Stimulated activated naive CD4-positive, alpha-beta T cell treated with Interleukin-2 at 50 U/mL for 16 hours (primary cell): ENCODE measurements at regions not wholly inside any gene's neighbourhood (a gene's known extent, or its start where the extent isn't known, plus 50 kb on each side); places are given as distances from the start of the nearest gene placed in this dataset.

ENCODE experiments used
- DNase-seq: peaks from one replicate; lab custom pipeline; 2025; lab: John Stamatoyannopoulos, UW

DNA sequence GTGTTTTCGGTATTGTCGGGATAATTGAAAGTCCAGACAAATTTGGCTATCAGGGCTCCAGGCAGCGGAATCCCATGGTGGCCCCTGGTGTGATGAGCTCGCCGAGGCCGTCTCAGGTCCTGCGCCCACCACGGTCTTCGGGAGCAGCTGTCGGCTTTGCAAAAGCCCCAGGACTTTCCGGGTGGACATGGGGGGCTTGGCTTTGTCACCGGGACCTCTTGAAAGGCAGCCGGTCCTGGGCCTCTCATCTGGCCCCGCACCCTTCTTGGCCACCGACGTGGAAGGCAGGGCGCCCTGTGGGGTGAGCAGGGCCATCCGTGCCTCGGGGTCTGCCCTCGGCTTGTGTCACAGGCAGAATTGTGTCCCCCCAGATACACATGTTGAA is 87.1 kb upstream of the ACTRT2 start:
- no peak for DNase-seq

DNA sequence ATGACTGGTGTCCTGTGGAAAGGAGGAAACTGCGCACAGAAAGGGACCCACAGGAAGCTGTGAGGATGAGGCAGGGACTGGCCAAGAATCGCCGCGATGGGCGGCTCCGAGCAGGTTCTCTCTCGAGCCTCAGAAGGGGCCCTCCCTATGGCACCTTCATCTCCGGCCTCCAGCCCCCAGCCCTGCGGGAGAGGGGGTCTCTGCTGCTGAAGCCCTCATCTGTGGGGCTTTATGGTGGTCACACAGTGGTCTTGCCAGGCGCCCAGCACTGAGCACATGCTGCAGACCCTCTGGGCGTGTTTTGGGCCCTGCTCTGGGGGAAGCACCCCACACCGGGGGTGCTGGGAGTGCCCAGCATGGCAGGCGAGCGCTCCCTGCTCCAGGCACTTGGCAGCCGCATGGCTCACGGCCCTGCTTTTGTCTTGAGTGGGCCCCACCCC is 86.6 kb upstream of the ACTRT2 start:
- no peak for DNase-seq

DNA sequence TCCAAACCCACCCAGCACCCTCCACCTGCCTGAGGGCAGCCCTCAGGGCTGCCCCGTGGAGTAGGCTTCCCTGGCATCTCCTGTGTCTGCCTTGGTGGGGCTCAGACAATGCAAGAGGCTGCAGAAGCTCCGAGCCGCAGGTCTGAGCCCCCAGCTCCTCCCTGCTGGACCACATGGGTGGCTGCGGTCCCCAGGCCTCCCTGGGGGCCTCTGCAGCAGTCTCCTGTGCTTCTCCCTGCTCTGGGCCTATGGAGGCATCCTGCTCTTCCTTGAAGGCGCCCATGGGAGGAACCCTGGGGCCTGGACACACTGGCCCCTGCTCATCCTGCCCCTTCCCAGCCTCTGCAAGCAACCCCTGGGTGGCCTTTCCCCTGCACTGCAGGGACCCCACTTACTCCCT is 86.1 kb upstream of the ACTRT2 start:
- DNase-seq = no peak

GRCh38 chr1:2935751-2936390 is 85.4 kb upstream of the ACTRT2 start:
- no peak for DNase-seq

GRCh38 chr1:2936559-2937515 is 84.4 kb upstream of the ACTRT2 start:
- DNase-seq = no peak

DNA sequence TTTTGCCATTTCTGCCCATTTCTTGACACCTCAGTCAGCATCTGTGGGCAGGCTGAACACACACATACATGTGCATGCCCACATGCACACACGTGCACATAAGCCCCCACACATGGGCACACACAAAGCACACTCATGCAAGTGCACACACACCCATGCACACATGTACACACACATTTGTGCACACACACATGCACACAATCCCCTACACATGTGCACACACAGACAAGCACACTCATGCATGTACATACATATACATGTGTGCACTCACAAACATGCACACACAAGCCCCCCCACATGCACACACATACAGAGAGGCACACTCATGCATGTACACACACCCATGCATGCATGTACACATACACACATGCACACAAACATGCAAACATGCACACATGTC is 83.5 kb upstream of the ACTRT2 start:
- no peak for DNase-seq

DNA sequence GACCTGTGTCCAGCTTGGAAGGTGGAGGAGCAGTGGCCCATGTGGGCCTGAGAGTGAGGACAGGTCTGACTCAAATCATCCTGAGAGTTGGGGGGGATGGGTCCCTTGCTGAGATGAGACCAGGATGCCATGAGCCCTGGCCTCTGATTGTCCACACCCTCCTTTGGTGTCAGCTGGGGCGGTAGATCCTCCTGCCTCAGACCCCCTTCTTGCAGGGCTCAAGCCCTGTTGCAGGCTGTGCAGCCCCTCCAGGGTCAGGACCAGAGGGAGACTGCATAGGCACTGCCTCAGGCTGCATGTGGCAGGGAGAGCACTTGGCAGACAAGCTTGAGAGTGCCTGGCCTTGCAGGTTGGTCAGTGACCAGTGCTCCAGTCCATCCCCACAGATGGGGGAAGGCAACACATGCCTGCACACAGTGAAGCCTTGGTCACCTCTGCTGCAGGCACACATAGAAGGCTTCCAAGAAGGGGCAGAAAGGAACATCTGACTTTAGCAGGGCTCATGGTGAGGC is 82.2 kb upstream of the ACTRT2 start:
- no peak for DNase-seq

GRCh38 chr1:2940178-2940577 is 81.1 kb upstream of the ACTRT2 start:
- no peak for DNase-seq

DNA sequence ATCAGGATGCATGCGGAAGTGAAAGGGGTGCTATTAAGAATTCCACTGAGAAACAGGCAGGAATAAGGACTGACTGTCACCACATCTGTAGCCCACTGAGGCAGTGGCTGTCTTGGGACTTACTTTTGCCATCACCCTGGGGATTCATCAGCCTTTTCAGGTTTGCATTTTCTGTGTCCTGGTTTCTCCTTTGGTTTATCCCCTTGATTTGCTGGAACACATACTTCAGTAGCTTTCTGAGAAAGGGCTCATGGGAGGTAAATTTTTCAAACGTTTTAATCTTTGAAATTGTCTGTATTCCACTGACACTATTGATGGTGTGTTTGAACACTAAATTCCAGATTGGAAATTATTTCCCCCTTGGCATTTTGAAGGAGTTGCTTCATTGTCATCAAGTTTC is 80.2 kb upstream of the ACTRT2 start:
- DNase-seq = no peak

DNA sequence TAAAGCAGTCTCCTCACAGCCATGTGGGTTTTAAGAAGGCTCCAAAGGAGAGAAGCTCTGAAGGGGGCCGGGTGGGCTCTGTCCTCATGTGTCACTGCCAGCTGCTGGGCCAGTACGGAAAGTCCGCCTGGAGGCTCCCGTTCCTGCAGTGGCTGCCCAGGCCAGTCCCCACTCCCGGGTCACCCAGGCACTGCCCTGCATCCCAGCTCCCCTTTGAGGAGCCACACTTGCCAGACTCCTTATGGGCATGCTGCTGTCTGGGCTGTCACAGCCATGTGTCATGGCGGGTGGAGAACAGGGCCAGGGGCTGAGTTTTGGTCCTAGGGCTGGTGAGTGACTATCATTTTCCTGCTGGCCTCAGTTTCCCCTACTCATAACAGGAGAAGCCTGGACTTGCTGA is 79.4 kb upstream of the ACTRT2 start:
- no peak for DNase-seq

DNA sequence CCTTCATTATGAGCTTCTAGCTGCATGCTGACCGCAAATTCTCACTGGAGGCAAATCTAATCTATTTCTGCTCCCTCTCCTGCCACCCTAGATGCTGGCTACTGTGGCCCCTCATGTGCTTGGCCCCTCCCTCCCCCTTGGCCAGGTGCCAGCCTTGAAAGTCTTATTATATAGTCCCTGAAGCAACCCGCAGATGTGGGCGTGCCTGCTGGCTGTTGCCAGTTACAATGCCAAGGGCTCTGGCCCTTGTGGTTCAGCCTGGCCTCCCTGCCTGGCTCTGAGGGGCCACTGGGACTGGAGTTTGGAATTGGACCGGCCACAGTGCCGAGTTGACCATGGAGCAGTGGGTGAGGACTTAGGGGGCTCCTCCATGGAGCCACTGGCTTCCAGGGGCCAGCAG is 78.9 kb upstream of the ACTRT2 start:
- no peak for DNase-seq

DNA sequence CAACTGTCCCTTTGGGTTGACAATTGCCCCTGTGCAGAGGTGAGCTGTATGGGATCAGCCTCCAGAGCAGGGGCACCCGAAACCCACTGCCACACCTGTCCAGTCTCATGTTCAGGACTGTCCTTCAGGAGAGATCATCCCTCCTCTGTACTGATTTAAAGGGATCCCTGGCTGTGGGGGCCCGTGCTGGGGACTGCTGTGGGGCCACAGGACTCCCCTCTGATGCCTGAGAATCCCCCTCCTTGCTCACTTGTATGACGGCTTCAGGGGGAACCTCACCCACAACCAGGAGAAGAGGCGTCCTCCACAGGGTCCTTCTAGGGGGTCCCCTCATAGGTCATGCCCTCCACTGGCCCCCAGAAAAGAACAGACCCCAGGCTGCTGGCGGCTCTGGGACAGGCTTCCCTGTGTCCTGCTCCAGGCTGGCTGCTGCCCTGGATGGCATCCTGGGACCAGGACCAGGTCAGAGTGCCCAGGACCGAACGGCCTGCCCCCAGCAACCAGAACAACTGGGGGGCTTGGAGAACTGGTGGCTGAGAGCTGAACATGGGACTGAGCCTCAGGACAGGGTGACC is 77.5 kb upstream of the ACTRT2 start:
- DNase-seq = no peak

- DNase-seq = no peak
Measured at GRCh38 chr1:2944705-2945104, 76.6 kb upstream of the ACTRT2 start.

- no peak for DNase-seq
Measured at GRCh38 chr1:2945821-2946231, 75.4 kb upstream of the ACTRT2 start.

GRCh38 chr1:2946291-2946690 is 75.0 kb upstream of the ACTRT2 start:
- DNase-seq = no peak

DNA sequence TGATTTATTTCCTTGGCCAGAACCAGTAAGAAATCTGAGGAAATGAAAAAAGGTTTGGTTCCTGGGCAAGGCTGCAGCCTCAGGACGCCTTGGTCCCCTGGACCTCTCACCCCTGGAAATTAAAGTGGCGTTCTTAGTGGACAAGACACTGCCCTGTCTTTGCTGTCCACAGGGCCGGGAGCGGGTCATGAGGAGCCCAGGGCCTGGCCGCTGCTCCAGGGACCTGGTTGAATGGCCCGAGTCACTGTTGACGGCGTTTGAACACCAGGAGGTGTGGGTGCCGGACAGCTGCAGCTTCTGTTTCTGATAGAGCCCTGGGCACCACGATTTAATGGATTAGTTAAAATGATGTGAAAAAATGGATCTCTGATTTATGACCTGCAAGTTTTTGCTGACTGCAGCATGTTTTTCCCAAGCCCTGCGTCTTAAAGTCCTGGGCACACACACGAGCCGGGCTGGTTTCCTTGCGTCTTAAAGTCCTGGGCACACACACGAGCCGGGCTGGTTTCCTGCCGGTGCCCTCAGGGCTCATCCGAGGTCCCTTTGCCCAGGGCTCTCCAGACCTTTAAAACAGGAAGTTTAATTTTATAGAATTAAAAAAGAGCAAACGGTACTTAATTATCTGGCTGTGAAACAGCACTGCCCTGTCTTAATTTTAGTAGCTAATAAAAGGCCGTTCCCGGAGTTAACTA is 74.1 kb upstream of the ACTRT2 start:
- DNase-seq = no peak

DNA sequence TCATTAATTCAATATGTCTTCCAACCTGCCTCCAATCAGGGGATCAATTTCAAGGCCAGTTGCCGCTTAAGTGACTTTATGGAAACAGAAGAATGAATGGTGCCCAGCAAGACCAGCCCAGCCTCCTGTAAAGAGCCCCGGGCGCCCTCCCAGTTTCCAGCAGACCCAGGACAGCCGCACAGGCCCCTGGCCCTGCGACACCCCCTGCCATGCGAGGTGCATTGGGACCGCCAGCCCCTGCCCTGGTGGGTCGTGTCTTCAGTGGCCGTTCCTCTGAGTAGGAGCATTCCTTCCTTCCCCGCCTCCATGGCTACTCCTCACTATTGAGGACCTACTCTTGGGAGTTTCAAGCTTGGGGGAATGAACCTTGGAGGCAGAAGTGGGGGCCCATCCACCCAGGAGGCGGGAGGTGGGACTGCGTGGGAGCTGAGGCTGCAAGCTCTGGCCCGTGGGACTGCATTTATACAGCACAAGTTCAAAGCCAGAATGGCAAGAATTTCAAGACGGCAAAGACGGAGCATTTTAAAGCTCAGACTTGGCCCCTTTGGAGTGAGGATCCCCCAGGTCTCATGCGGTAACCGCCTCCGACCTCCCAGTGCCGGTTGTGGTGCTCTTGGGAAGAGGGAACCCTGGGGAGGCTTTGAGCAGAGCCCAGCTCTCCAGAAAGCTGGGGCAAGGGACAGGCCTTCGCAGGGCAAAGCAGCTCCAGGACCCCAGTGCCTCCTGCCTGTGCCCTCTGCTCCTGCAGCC is 73.1 kb upstream of the ACTRT2 start:
- no peak for DNase-seq

DNA sequence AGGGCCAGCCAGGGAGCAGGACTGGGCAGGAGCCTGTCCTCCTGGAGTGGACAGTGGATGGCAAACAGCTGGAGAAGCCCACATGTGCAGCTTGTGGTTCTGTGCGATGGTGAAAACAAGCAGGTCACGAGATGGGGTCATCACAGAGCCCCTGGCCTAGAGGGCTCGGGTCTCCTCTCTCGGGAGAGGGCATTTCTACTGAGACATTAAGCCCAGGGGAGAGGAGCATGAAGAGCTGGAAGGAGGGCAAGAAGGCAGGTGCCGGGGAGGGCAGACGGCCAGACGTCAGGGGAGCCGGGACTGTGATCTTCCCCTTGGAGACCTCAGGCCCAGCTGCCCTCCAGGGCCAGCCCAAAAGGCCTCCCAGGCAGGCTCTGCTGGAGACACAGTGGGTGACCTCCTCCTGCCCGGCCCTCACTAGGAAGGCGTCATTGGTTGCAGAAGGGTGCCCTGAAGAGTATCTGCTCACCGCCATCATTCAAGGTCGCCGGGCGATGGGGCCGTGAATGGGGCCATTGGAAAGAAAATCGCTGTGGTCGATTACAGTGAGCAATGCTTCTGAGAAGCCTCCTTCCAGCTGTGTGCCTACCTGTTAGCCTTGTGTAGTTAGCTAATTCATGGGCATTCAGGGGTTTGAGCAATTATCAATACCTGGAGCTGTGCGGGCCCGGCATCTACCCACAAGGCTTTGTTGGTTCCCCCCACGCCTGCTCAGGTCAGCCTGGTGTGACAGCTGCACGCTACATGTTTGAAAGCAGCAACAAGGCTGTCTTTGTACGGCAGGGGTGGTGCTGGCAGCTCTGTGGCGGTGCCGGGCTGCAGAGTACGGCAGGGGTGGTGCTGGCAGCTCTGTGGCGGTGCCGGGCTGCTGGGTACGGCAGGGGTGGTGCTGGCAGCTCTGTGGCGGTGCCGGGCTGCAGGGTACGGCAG is 72.3 kb upstream of the ACTRT2 start:
- no peak for DNase-seq

DNA sequence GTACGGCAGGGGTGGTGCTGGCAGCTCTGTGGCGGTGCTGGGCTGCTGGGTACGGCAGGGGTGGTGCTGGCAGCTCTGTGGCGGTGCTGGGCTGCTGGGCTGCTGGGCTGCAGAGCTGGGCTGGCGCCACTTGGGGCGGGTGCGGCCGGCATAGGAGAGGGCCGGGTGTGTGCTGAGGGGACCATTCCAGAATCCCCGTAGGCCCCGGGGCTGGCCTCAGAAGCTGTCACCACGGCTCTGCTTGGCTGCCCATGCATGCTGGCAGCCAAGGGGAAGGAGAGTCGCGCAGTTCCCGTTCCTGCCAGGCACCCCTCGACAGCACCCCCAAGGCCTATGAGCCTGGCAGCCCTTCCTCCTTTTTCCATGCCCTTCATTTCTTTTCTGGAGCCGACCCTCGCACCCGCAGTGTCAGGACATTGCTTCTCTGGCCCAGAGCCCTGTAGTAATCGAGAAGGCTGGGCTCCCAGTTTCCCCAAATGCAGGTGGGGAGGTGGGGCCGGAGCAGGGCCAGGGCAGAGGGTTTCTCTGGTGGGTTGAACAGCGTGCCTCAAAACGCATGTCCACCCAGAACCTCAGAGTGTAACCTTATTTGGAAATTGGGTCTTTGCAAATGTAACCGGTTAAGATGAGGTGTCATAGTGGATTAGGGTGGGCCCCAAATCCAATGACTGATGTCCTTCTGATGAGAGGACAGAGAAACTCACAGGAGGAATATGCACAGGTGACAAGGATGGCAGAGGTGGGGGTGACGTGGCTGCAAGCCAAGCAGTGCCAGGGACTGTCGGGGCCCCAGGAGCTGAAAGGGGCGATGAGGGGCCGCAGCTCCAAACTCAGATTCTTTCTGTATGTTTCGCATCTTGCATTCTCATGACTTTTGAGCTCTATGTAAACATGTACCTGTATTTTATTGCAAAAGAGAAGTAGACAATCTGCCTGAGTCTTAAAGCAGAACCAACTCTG is 71.0 kb upstream of the ACTRT2 start:
- no peak for DNase-seq
